MM.1S (cell line): ENCODE measurements at regions not wholly inside any gene's neighbourhood (a gene's known extent, or its start where the extent isn't known, plus 50 kb on each side); places are given as distances from the start of the nearest gene placed in this dataset.

ENCODE experiments used
- DNase-seq: peaks from one replicate; pipeline ENCODE4 v3.0.0-alpha.2; 2015
- H2AFZ ChIP-seq: fragments of 300-600 bp; sonication (generic); 2 replicates; pipeline ENCODE4 v1.6.0; 2016; ENCODE audit warnings: antibody characterized with exemption, low read length
- H3F3A ChIP-seq: fragments of 300-600 bp; sonication (generic); 2 replicates; pipeline ENCODE4 v1.6.1; 2016; ENCODE audit warnings: mild to moderate bottlenecking, antibody characterized with exemption, low read length, moderate library complexity, mixed read lengths; ENCODE audit not compliant: insufficient read depth
- H3K27ac ChIP-seq: fragments of 300-600 bp; sonication (generic); 2 replicates; pipeline ENCODE4 v1.5.1; 2016; ENCODE audit warnings: mild to moderate bottlenecking, low read length
- H3K27me3 ChIP-seq: fragments of 300-600 bp; sonication (generic); replicated peaks from 2 replicates; pipeline ENCODE4 v1.6.0; 2016; ENCODE audit warnings: low read length; ENCODE audit not compliant: insufficient read depth
- H3K36me3 ChIP-seq: fragments of 300-600 bp; sonication (generic); replicated peaks from 2 replicates; pipeline ENCODE4 v1.6.1; 2016; ENCODE audit warnings: mild to moderate bottlenecking, low read length, mixed read lengths; ENCODE audit not compliant: insufficient read depth
- H3K4me1 ChIP-seq: fragments of 300-600 bp; sonication (generic); 2 replicates; pipeline ENCODE4 v1.6.1; 2016; ENCODE audit warnings: low read length, mixed read lengths
- H3K4me2 ChIP-seq: fragments of 300-600 bp; sonication (generic); 2 replicates; pipeline ENCODE4 v1.6.0; 2016; ENCODE audit warnings: low read depth, low read length
- H3K4me3 ChIP-seq: fragments of 300-600 bp; sonication (generic); 2 replicates; pipeline ENCODE4 v1.5.1; 2016; ENCODE audit warnings: low read length, mixed read lengths
- H3K79me2 ChIP-seq: fragments of 300-600 bp; sonication (generic); 2 replicates; pipeline ENCODE4 v1.6.1; 2016; ENCODE audit warnings: mixed run types, low read length, mixed read lengths
- H3K9ac ChIP-seq: fragments of 300-600 bp; sonication (generic); 2 replicates; pipeline ENCODE4 v1.6.1; 2016; ENCODE audit warnings: low read length, mixed read lengths
- H3K9me2 ChIP-seq: fragments of 300-600 bp; sonication (generic); replicated peaks from 2 replicates; pipeline ENCODE4 v1.6.1; 2016; ENCODE audit warnings: mild to moderate bottlenecking, low read length, mixed read lengths; ENCODE audit not compliant: insufficient read depth
- H3K9me3 ChIP-seq: fragments of 300-600 bp; sonication (generic); replicated peaks from 2 replicates; pipeline ENCODE4 v1.6.1; 2016; ENCODE audit warnings: mild to moderate bottlenecking, low read length, mixed read lengths; ENCODE audit not compliant: insufficient read depth
- H4K20me1 ChIP-seq: fragments of 300-600 bp; sonication (generic); 2 replicates; pipeline ENCODE4 v1.6.1; 2016; ENCODE audit warnings: mild to moderate bottlenecking, low read length, moderate library complexity, mixed read lengths; ENCODE audit not compliant: insufficient read depth
- EZH2 ChIP-seq: fragments of 300-600 bp; sonication (generic); optimal IDR thresholded peaks from 2 replicates; pipeline ENCODE3; 2017; ENCODE audit warnings: low read depth, mild to moderate bottlenecking, antibody characterized with exemption, low read length, mixed read lengths
- EZH2phosphoT487 ChIP-seq: fragments of 300-600 bp; sonication (generic); IDR thresholded peaks from 2 replicates; pipeline ENCODE4 v1.6.1; 2018; ENCODE audit warnings: antibody characterized with exemption, low read length
- TF ChIP-seq, protein P1 (sequence below): fragments of 300-600 bp; sonication (generic); IDR thresholded peaks from 2 replicates; pipeline ENCODE4 v1.5.1; 2016; ENCODE audit warnings: antibody characterized with exemption, low read length, mixed read lengths

DNA sequence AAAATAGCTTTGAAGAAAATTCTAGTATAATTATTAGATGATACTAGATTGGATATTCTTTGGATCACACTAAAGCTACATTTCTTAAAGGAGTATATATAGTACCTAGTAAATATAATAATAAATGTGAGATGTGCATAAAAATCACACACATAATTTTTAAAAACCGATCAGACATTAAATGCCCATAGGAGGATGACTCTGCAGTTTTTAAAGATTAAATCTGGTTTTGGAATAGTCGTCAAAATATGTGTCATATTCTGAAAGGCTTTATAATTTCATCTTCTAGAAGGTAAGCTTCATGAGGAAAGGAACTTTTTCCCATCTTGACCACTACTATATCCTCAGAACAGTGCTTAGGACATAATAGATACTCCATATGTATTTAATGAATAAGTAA, 169.0 kb downstream of the NRIP1 start:
- H3K4me2 ChIP-seq, result no peak overlapping the region
- no peaks in the 10 kb centered on the region for H3K79me2 ChIP-seq
- no peaks in the 10 kb centered on the region for H4K20me1 ChIP-seq
- H3F3A ChIP-seq, result no peaks in the 10 kb centered on the region
- H2AFZ ChIP-seq, result no peak overlapping the region
- no peak for DNase-seq
- H3K27me3 ChIP-seq, result no peaks in the 10 kb centered on the region
- H3K4me1 ChIP-seq, result no peaks in the 10 kb centered on the region
- no peaks in the 10 kb centered on the region for H3K9me3 ChIP-seq
- H3K36me3 ChIP-seq, result no peaks in the 10 kb centered on the region
- TF ChIP-seq, protein P1, sequence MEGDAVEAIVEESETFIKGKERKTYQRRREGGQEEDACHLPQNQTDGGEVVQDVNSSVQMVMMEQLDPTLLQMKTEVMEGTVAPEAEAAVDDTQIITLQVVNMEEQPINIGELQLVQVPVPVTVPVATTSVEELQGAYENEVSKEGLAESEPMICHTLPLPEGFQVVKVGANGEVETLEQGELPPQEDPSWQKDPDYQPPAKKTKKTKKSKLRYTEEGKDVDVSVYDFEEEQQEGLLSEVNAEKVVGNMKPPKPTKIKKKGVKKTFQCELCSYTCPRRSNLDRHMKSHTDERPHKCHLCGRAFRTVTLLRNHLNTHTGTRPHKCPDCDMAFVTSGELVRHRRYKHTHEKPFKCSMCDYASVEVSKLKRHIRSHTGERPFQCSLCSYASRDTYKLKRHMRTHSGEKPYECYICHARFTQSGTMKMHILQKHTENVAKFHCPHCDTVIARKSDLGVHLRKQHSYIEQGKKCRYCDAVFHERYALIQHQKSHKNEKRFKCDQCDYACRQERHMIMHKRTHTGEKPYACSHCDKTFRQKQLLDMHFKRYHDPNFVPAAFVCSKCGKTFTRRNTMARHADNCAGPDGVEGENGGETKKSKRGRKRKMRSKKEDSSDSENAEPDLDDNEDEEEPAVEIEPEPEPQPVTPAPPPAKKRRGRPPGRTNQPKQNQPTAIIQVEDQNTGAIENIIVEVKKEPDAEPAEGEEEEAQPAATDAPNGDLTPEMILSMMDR, result no peak
- no peak for TF ChIP-seq EZH2
- no peak for TF ChIP-seq EZH2phosphoT487
- no peak overlapping the region for H3K4me3 ChIP-seq
- H3K9ac ChIP-seq, result no peak overlapping the region
- no peak overlapping the region for H3K27ac ChIP-seq
- no peaks in the 10 kb centered on the region for H3K9me2 ChIP-seq

DNA sequence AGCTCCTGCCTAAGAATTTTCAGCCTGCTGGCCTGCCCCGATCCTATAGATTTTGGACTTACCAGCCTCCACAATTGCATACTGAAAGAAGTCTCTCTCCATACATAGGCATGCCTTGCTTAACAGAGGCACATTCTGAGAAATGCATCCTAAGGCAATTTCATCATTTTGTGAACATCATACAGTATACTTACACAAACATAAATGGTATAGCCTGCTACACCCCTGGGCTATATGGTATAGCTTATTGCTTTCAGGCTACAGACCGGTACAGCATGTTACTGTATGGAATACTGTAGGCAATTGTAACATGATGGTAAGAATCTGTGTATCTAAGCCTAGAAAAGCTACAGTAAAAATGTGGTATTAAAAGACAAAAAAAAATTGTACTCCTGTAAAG, 174.7 kb downstream of the NRIP1 start:
- Histone ChIP-seq H3K4me3 (no peak overlapping the region), H3K9ac (no peak overlapping the region), H3F3A (no peaks in the 10 kb centered on the region), H3K9me2 (no peaks in the 10 kb centered on the region), H3K9me3 (no peaks in the 10 kb centered on the region), H2AFZ (no peak overlapping the region), H3K36me3 (no peaks in the 10 kb centered on the region), H3K27ac (no peak overlapping the region), H3K27me3 (no peaks in the 10 kb centered on the region), H3K79me2 (no peaks in the 10 kb centered on the region), H4K20me1 (no peaks in the 10 kb centered on the region), H3K4me1 (no peaks in the 10 kb centered on the region), H3K4me2 (no peak overlapping the region)
- TF ChIP-seq, protein P1, result no peak
- TF ChIP-seq EZH2phosphoT487 (no peak), EZH2 (no peak)
- no peak for DNase-seq

DNA sequence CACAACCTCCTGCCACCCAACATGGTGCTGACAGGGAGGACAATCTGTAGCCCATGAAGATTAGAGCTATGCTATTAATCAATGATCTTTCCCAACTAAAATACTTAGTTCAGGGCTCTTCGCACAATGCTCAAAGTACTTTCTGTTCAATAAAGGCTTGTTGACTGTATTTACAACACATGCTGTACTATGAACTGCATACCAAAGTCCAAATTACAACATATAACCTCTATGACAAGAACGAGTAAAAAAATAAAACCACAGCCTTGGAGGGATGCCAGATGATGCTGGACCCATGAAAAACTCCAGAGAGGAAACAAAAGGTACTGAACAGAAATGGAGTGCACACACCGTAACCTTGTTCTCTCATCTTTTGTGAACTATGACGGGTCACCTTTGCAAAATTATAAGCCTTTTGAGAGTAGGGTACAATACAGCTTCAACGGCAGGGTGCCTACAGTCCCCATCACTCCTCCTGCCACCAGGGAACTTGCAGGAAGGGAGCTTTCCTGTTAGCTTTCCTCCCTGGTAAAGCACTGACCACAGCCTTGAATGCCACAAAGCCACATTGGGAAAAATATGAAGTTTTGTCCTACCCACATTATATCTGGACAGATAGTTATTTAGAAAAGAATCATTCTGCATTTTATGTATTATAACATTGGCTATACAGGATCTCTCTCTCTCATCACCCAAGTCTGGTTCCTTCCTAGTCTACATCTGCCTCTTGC, 175.6 kb downstream of the NRIP1 start:
- H3K9me2 ChIP-seq, result no peaks in the 10 kb centered on the region
- H3K9ac ChIP-seq, result no peak overlapping the region
- H3F3A ChIP-seq, result no peaks in the 10 kb centered on the region
- DNase-seq, result no peak
- no peak overlapping the region for H3K4me3 ChIP-seq
- H4K20me1 ChIP-seq, result no peaks in the 10 kb centered on the region
- no peaks in the 10 kb centered on the region for H3K27me3 ChIP-seq
- H3K79me2 ChIP-seq, result no peaks in the 10 kb centered on the region
- no peak overlapping the region for H3K27ac ChIP-seq
- no peak overlapping the region for H3K4me2 ChIP-seq
- H2AFZ ChIP-seq, result no peak overlapping the region
- no peaks in the 10 kb centered on the region for H3K9me3 ChIP-seq
- no peaks in the 10 kb centered on the region for H3K4me1 ChIP-seq
- no peaks in the 10 kb centered on the region for H3K36me3 ChIP-seq
- TF ChIP-seq, protein P1, result no peak
- TF ChIP-seq EZH2 (no peak), EZH2phosphoT487 (no peak)
